Stimulated activated CD4-positive, alpha-beta T cell treated with anti-CD3 and anti-CD28 coated beads, Interleukin-15, amount 100 ng/mL, for 24 hours (primary cell): ENCODE measurements at regions not wholly inside any gene's neighbourhood (a gene's known extent, or its start where the extent isn't known, plus 50 kb on each side); places are given as distances from the start of the nearest gene placed in this dataset.

Experiments used
- DNase-seq: peaks from one replicate; pipeline ENCODE4 v3.0.0-alpha.2; 2020

DNA sequence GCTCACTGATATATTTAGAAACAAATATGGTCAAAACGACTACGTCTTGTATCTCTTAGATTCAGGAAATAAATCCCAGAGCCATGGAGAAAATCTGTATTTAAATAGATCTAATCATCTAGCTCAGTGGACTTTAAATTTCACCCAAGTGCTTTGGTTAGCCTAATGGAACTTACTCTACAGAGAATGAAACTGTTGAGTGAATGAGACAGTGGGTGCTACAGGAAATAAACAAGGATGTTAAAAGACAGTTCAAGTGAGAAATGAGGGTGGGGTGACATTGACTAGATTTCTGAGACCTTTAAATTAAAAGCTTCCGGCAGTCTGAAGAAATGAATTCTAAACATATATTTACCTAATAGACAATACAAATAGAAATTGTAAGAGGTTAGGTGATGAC, 2197.0 kb downstream of the ARAP2 start:
- no peak for DNase-seq

DNA sequence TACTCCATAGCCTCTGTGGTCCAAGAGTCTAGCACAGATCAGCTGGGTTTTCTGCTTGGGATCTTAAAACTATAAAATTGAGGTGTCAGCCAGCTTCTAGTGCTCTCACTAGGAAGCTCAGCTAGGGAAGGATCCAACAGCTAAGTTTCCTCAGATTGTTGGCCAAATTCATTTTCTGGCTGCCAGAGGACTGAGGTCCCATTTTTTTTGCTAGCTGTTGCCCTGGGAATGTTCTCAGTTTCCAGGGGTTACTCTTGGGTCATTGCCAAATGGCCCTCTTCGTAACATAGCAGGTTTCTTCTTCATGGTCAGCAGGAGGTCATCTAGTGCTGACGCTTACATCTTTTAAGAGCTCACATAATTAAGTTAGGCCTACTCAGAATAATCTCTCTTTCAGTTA, 2178.2 kb downstream of the ARAP2 start:
- no peak for DNase-seq

DNA sequence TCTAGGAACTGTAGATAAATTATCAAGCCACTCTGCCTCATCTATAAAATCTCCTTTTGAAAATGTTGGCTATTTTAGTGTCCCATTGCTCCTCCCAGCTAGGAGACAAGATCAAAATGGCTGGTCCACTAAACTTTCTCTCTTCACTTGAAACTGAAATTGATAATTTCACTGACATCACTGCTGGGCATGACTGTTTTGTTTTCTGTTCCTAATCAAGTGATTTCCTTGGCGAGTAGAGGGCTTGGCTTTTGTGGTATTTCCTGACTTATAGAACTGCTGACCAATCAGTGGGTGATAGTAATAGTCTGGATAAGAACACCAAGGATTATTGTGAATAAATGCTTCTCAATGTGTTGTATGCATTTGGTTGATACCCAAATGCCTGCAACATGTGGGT, 2152.9 kb downstream of the ARAP2 start:
- no peak for DNase-seq

DNA sequence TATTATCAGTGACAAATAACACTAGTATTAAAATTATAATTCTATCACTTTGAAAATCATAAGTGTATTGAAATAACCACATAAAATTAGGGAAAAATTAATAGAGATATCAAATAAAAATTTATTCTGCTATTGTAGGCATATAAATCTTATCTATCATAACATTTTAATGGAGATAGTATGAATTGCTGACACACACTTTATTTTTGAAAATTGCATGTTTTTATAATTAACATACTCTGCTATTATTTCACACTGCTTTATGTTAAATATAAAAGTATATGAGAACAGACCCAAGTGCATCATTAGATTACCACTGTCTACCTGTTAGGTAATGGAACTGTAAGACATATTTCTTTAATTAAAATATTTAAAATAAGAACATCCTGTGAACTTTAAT, 2150.2 kb downstream of the ARAP2 start:
- no peak for DNase-seq

DNA sequence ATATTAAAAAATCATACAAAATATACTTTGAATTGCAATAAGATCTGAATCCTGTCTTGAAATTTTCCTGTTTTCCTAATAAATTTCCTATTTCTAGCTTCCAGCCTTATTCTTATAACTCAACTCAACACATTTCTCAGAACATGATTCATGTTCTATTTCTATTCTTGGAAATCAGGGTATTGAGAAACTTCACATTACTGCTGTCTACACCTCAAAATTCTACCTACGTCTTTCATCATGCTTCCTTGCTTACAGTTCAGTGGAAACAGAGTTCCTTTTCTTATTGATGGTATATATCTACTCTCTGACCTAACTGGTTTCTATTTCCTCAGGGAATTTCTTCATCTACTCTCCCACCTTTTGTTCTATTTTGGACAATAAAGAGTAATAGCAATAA, 2139.0 kb downstream of the ARAP2 start:
- DNase-seq: no peak

DNA sequence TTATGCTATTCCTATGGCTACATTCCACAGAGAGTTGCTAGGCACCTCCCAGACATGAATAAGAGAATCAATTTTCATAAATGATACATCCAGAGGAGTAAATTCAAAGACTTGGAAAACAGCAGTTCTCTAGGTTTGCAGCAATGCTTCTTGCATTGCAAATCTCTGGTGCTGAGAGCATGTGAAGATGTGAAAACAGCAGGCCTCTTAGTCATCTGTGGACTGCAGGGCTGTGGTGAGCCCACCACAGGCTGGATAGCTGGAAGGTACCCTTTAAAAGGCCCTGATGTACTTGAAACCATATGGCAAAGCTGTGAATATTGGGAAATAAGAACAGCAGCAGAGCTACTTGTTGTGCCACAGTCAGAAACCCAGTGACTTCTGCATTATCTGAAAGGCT, 2135.9 kb downstream of the ARAP2 start:
- no peak for DNase-seq

DNA sequence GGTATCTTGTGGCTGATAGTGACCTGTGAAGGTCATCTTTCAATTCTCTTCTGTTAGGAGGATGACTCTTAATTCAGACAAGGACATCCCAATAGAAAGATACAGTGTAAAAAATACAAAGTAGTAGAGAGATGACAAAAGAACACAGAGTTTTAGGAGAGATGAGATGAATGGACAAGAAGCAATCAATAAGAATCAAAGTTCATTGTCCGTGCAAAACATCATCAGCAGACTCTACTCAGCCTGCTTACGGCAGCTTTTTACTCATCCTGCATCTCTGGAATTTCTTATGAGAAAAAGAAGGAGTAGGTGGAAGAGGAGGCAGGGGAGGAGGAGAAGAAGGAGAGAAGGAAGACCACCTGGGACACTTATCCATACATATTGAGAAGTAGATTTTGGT, 2131.7 kb downstream of the ARAP2 start:
- DNase-seq: no peak

DNA sequence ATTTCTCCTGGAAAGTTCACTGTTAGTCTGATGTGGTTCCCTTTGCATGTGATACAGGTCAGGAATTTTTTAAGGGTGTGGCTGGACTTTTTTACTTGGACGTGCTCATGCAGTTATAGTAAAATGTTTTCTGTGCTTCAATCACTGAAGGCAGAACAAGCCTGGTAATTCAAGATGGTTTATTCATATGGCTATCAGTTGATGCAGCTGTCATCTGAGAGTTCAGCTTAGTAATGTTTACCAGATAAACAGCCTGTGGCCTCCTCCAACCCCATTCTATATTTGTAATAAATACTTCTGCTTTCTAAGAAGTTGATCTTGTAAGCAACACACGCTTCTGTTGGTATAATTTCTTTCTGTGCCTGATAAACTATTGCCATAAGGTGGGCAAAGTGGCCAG, 2105.9 kb downstream of the ARAP2 start:
- DNase-seq: no peak

DNA sequence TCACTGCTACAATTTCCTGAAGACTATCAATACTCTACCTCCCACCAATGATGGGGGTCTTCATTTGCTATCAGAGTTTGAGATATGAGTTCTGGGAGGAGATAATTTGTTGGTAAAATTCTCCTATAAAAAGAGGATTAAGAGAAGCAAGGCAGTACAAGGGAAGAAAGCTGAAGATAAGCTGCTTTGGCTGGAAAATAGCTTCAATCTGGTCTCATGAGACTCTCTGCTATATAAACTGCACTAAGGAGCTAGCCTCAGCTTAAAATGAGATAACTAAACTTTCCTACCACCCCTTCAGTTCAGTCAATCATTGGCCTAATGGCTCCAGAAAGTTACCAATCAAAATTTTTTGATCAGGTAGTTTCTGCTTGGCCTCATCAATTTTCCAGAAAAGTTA, 2105.0 kb downstream of the ARAP2 start:
- no peak for DNase-seq

DNA sequence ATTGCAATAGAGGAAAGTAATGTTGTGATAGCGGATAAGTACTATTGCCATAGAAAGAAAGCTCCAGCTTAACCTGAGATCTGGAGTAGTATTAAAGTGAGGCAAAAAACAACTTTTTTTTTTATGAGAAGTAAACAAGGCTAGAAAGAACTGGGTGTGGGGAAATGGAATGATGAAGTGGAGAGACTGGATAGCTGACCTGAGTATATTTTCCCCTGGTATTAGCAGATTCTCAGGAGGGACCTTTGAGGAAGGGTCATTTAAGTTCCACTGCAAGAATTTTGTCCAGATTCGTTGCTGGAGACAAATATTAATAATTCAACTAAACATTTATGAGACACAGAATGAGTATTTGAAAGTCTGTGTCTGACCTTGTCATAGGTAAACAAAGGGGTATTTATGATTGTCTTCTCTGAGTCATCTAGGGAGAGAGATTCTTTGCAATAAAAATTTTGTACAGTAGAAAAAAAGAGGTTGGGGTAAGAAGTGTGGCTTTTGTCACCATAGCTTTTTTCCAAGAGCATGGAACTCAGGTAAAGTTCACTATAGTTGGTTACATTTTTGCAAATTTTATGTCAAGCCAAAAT, 2095.9 kb downstream of the ARAP2 start:
- no peak for DNase-seq

DNA sequence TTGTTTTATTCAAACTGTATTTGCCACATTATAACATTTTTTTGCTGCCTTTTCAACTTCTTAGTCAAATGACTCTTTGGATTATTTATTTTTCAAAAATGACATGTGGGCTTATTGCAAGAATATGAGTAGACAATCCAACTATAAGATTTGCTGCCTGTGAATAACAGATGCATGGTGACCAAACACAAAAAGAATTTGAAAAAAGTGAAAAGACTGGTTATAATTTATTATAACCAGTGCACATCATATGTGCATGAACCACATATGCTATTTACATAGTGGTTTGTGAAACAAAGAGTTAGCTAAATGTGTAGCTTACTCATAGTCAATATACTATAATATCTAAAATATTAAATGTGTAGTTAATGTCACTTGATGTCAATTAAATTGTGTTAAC, 2086.8 kb downstream of the ARAP2 start:
- DNase-seq: no peak

DNA sequence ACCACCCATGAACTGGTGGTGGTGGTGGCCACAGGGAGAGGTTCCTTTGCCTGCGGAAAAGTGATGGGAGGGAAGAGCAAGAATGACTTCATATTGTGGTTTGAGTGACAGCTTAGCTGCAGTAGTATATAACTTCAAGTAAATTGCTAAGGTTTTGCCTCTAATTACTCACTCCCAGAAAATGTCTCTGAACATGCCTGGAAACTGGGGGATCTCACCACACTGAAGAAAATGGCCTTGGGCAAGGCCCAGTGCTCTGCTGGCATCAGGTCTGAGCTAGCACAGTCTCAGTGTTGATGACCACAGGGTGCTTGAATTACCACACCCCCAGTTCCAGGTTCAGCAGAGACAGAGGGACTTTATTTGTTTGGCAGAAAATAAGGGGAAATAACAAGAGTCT, 2085.4 kb downstream of the ARAP2 start:
- no peak for DNase-seq

DNA sequence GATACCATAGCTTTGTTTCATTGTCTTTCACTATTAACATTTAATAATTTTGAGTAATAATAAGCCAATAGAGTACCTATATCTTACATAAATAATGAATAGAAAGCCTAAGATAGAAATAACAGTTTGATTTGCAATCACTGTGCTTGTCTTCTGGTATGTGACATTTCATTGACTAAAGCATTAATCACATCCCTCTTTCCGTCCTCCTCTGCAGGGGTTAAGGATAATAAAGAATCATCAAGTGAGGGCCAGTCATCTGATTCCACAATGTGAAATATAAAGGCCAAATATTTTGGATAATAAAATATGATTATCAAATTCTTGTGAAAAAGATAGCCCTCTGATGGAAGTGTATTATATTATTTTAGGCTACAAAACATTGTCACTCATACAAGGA, 2073.4 kb downstream of the ARAP2 start:
- DNase-seq: no peak

DNA sequence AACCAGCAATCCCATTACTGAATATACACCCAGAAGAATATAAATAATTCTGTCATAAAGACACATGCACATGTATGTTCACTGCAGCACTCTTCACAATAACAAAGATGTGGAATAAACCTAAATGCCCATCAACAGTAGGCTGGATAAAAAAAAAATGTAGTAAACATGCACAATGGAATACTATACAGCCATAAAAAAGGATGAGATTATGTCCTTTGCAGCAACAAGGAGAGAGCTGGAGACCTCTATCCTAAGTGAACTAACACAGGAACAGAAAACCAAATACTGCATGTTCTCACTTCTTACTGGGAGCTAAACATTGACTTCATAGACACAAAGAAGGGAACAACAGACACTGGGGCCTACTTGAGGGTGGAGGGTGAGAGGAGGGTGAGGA, 2067.7 kb downstream of the ARAP2 start:
- no peak for DNase-seq

DNA sequence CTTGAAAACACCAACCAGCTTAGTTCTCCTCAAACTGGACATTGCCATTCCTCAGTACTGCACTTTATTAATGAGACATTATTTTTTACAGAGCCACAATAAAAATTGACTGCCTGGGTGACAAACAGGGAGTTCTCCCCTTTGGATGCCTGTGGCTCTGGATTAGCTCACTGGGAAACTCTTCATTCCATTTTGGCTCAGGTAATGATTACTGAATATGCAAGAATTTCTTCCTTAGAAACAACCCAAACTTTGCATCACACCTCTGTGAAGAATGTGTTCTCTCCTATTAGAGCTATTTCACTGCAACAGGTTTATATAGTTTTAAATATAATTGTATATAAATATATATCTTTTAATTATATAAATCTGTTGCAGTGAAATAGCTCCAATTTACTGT, 2065.8 kb downstream of the ARAP2 start:
- DNase-seq: no peak

DNA sequence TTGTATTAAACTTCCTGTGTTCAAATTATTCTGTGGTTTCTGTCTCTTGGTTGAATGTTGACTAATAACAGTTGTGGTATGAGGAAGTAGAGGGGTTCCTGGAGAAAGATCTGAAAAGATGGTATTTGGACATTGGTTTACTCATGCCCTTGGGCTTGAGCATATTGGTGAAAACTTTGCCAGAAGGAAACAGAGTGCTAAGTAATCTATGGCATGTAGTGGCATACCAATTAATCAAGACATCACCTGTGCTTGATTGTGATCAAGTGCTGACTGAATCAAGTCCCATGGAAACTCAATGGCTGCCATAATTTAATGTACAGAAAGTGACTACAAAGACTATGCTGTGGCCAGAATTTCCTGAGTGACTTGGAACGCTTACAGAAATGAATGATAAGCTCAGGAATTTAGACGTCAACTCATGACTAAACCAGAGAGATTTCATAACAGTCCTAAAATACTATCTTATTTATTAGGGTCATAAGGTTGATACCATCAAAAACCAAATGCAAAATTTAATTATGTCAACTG, 2062.9 kb downstream of the ARAP2 start:
- DNase-seq: no peak

DNA sequence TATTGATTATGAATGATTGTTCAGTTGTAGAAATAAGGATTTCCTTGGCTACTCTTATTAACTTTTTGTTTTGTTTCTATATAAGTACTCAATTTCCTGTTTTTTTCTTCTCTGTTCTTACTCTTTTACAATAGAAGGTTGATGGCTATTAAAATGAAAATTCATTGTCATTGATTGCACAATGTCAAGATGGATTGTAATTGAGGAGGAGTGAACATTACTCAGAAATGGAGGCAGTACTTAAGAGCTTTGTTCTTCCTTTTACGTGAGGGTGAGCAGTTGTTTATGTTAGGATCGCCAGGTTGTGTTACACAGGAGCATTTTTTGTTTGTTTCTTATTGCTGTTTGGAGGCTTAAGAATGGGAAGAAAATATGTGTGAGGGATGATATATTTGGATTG, 2062.4 kb downstream of the ARAP2 start:
- DNase-seq: no peak

DNA sequence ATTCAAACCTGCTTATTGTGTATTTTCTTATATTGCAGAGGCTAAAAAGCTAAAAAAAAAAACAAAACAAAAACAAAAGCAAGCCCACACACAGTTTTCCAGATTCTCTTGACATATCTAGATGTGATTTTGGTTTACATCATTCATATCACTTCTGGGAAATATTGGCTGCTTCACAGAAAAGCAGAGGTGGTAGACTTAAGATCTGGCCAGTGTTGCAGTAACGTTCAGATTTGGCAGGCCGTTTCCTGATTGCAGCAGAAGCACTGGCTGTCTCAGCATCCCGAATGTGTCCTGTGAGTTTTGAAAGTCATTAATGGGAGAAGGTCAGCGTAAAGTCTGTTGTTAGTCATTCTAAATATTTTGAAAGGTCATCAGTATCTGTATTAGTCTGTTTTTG, 2062.0 kb downstream of the ARAP2 start:
- DNase-seq: no peak

DNA sequence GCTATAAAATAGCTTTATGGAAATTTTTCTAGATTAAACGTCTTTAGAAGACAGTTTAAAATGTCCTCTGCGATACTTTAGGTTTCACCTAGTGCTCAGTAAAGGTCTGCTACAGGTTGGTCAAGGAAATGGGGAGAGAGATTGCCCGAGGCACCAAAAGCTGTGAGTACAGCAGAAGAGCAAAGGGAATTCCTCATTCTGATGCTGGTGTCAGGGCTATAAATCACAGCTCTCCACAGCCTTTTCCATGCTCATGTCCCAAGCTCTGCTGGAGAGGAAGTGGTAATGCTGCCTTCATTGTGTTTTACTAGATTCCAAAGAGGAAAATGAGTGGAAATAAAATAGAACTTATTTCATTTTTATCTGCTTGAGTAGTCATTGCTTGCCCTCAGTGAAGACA, 2060.4 kb downstream of the ARAP2 start:
- no peak for DNase-seq

DNA sequence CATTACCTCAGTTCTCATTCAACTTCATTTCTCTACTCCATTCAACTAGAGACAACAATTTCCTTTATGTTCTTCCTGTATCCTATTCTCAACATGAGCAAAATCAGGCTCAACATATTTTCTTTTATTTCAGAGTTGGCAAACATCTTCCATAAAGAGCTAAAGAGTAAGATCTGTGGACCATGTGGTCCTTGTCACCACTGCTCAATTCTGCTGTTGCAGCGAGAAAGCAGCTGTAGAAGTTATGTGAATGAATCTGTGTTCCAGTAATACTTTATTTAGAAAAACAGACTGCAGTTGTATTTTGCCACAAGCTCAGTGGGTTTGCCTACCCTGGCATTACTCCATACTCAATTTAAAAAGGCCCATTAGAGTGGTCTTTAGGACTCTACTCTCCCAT, 2057.3 kb downstream of the ARAP2 start:
- DNase-seq: no peak

DNA sequence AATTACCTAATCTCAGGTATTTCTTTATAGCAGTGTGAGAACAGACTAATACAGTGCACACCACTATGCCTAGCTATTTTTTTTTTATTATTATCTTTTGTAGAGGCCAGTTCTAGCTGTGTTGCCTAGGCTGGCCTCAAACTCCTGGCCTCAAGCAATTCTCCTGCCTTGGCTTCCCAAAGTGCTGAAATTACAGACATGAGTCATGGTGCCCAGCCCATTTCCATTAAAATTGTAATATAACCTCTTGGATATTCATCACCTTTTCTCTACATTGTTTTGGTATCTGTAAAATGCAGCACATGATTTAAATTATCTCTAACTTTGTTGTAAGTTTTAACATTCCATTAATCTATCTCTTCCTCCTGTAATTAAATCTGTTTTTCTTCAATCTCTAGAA, 2052.9 kb downstream of the ARAP2 start:
- DNase-seq: no peak

DNA sequence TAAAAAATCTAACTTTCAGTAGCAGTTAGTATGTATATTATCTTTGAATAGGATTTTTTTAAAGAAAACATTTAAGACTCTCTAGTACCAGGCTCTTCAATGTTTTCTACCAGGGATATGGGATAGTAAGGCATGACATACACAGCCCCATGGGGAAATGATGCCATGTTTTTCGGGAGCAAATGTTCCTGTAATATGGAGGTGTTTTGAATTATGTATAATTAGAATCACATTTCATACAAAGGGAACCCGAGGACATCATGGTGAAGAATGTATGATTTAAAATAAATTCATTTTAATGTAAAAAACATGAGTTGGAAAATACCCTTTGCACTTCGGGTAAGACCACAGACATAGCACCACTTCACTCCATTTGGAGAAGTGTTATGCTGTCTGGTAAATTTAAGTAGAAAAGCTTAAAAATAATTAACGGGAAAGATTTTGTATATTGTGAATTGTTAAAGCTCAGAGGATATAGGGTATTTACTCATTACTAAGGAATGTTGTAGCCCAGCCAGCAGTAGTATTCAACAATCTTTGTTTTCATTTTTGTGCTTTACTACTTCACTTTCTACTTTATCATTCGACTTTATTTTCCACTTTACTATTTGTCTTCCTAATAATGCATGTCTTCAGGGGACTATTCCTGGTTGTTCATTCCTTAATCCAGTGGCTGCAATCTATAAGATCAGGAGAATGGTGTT, 2050.7 kb downstream of the ARAP2 start:
- DNase-seq: no peak

DNA sequence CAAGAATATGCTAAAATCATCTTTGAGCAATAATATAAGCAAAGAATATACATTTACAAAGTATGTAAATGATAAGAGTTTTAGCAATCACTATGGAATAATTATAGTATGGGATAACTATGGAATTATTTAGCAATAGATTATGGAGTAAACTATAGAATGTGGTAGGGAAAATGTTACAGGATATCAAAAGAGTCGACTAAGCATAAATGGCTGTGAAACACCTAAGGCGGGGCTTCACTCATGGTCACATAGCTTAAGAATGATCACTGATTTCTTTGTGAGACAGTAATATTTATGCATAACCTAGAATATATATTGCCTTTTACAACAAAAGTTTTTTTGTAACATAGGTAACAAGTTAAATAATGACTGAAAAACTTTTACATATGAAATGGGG, 2049.7 kb downstream of the ARAP2 start:
- DNase-seq: no peak

DNA sequence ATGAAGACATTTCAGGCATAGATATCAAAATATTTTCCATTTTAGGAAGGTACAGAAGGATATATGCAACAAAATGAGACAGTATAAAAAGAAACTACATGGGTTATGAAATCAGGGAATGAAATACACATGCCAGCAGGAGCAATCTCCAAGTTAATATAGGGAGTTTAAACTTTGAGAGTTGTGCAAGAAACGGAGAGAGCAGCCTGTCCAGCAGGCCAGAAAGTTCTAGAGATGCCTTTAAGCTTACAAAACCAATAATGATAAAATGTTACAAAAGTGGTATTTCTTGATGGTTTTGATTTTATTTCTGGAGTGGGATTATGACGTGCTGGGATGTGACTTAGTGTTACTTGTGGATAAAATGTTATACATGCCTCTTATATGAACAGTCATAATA, 2047.9 kb downstream of the ARAP2 start:
- DNase-seq: no peak

DNA sequence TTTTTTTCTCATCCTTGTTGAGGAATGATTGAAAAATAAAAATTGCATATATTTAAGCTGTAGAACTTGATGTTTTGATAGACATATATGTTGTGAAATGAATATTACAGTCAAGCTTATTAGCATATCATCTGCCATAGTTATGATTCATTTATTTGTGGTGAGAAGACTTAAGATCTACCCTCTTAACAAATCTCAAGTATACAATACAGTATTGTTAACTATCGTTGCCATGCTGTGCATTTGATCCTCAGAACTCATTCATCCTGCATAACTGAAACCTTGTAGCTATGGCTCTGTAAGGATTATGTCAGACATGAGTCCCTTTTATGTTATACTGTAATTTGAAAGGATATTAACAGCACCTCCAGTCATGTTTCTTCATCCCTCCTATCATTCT, 2045.3 kb downstream of the ARAP2 start:
- DNase-seq: no peak
